H1 (cell line): ENCODE measurements at regions not wholly inside any gene's neighbourhood (a gene's known extent, or its start where the extent isn't known, plus 50 kb on each side); places are given as distances from the start of the nearest gene placed in this dataset.

Source experiments
- BACH1 ChIP-seq: IDR thresholded peaks from 2 replicates; pipeline ENCODE4 v1.6.1; 2012; ENCODE audit warnings: low read length, improper control_type of control experiment
- SUZ12 ChIP-seq: fragments of 200-600 bp; sonication (generic); IDR thresholded peaks from 2 replicates; pipeline ENCODE4 v1.6.1; 2012; ENCODE audit warnings: mild to moderate bottlenecking, inconsistent platforms, low read length, moderate library complexity, mixed read lengths

DNA sequence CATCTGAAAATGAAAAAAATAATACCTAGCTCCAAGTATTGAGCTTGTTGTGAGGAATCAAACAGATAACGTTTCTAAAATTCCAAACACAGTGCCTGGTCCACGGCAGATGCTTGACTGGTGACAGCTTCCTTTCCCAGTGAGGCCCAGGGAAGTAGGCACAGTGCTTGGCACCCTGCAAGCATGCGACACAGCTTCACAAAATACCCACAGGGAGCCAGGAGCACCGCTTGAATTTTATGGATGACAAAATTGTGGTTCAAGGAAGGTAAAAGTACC lies 205.1 kb upstream of the TNP1 start (continued):
- TF ChIP-seq BACH1 = no peak
- no peak for TF ChIP-seq SUZ12
